A549 (cell line): ENCODE measurements at regions not wholly inside any gene's neighbourhood (a gene's known extent, or its start where the extent isn't known, plus 50 kb on each side); places are given as distances from the start of the nearest gene placed in this dataset.
A peak's percentile ranks its signal among the peaks of the same experiment; 100 is the strongest.

Experiments used
- ATAC-seq, 2 experiments: fragments of 200-7000 bp in 1 of 2; fragments of >200 bp in 1 of 2; cut with Nextera tagmentation in 1 of 2; cut with Tn5 transposase in 1 of 2; 3 replicates each; pipeline versions ENCODE4 v1.8.0 to v1.9.1; 2018 to 2020; ENCODE audit warnings: mild to moderate bottlenecking in 1 of 2, moderate library complexity in 1 of 2
- CTCF ChIA-PET: fragments of 300-600 bp; sonication (Branson Sonifier 250); formaldehyde crosslinking; extraction: SDS; loops from one replicate; lab custom pipeline; 2021; ENCODE audit warnings: antibody characterized with exemption, inconsistent platforms; lab: Yijun Ruan, JAX
- POLR2A ChIA-PET: fragments of 350-600 bp; formaldehyde crosslinking; extraction: SDS; loops from one replicate; lab custom pipeline; 2021; ENCODE audit warnings: antibody characterized with exemption, inconsistent platforms; lab: Yijun Ruan, JAX
- DNase-seq, 2 experiments: peaks; one replicate each; pipeline versions ENCODE4 v3.0.0 to v3.0.0-alpha.2; 2011 to 2016; ENCODE audit warnings: low read depth in 1 of 2, low spot score in 1 of 2
- FAIRE-seq: peaks from 2 replicates; lab custom pipeline; 2011; peaks lifted over from hg19 to GRCh38; lab: Jason Lieb, UNC
- H3K27ac ChIP-seq, 2 experiments: fragments of >200 bp; sonication (Bioruptor Twin); formaldehyde crosslinking; 3 replicates each; pipeline ENCODE4 v1.5.1; 2016 to 2017
- H3K4me1 ChIP-seq: fragments of >200 bp; sonication (Bioruptor Twin); formaldehyde crosslinking; 3 replicates; pipeline ENCODE4 v1.6.1; 2016
- H3K4me2 ChIP-seq: fragments of >200 bp; sonication (Bioruptor Twin); formaldehyde crosslinking; 3 replicates; pipeline ENCODE4 v1.6.1; 2016
- H3K4me3 ChIP-seq: fragments of >200 bp; sonication (Bioruptor Twin); formaldehyde crosslinking; 3 replicates; pipeline ENCODE4 v1.5.1; 2016
- H3K9me3 ChIP-seq: fragments of >200 bp; sonication (Bioruptor Twin); formaldehyde crosslinking; 3 replicates; pipeline ENCODE4 v1.6.1; 2016
- CBX8 ChIP-seq: fragments of 200-600 bp; sonication (generic); IDR thresholded peaks from 2 replicates; pipeline ENCODE4 v1.6.1; 2016
- CEBPB ChIP-seq, 2 experiments: fragments of >200 bp in 1 of 2; sonication (Bioruptor Twin) in 1 of 2; formaldehyde crosslinking in 1 of 2; IDR thresholded peaks; 2 replicates each; pipeline ENCODE4 v1.6.1; 2012 to 2016
- CHD2 ChIP-seq: fragments of 150-350 bp; IDR thresholded peaks from 2 replicates; pipeline ENCODE4 v1.6.1; 2014; ENCODE audit warnings: low read length; ENCODE audit not compliant: partially characterized antibody
- CHD4 ChIP-seq: fragments of 200-600 bp; sonication (generic); IDR thresholded peaks from 2 replicates; pipeline ENCODE4 v1.6.1; 2016; ENCODE audit warnings: antibody characterized with exemption, mild to moderate bottlenecking, borderline replicate concordance
- EHF ChIP-seq: fragments of 250-450 bp; sonication (Bioruptor Pico); IDR thresholded peaks from 2 replicates; pipeline ENCODE4 v1.5.0; 2020; ENCODE audit warnings: mild to moderate bottlenecking
- EP300 ChIP-seq, 2 experiments: fragments of >200 bp; sonication (Bioruptor Twin); formaldehyde crosslinking; IDR thresholded peaks; 2 replicates in 1 of 2; 3 replicates in 1 of 2; pipeline ENCODE4 v1.6.1; 2016 to 2017
- HDAC2 ChIP-seq: fragments of 200-600 bp; sonication (generic); IDR thresholded peaks from 2 replicates; pipeline ENCODE4 v1.6.1; 2016
- HEYL ChIP-seq: fragments of 250-450 bp; sonication (Bioruptor Pico); IDR thresholded peaks from 2 replicates; pipeline ENCODE4 v1.8.0; 2021; ENCODE audit warnings: mild to moderate bottlenecking, moderate library complexity
- HOXB13 ChIP-seq: fragments of 250-450 bp; sonication (Bioruptor Pico); IDR thresholded peaks from 2 replicates; pipeline ENCODE4 v1.5.0; 2020; ENCODE audit warnings: low read depth, mild to moderate bottlenecking, moderate library complexity
- JUN ChIP-seq, 2 experiments: fragments of >200 bp; sonication (Bioruptor Twin); formaldehyde crosslinking; IDR thresholded peaks; 2 replicates in 1 of 2; 3 replicates in 1 of 2; pipeline ENCODE4 v1.6.1; 2016 to 2017
- KDM1A ChIP-seq: fragments of 200-600 bp; sonication (generic); IDR thresholded peaks from 2 replicates; pipeline ENCODE4 v1.6.1; 2016; ENCODE audit warnings: low read depth, mild to moderate bottlenecking
- KDM5A ChIP-seq: fragments of 200-600 bp; sonication (generic); IDR thresholded peaks from 2 replicates; pipeline ENCODE4 v1.6.1; 2016; ENCODE audit warnings: antibody characterized with exemption, mild to moderate bottlenecking
- MAZ ChIP-seq: fragments of 150-350 bp; IDR thresholded peaks from 2 replicates; pipeline ENCODE4 v1.6.1; 2014; ENCODE audit warnings: antibody characterized with exemption, low read depth, low read length, borderline replicate concordance
- MYC ChIP-seq: IDR thresholded peaks from 2 replicates; pipeline ENCODE4 v1.6.1; 2012; ENCODE audit warnings: mild to moderate bottlenecking, inconsistent platforms, low read length, improper control_type of control experiment, borderline replicate concordance
- NFE2L2 ChIP-seq: fragments of 150-350 bp; conservative IDR thresholded peaks from 2 replicates; pipeline ENCODE4 v1.6.1; 2014; ENCODE audit warnings: low read length
- NR3C1 ChIP-seq: fragments of >200 bp; sonication (Bioruptor Twin); formaldehyde crosslinking; IDR thresholded peaks from 3 replicates; pipeline ENCODE4 v1.6.1; 2017
- RAD21 ChIP-seq, 2 experiments: fragments of >200 bp in 1 of 2; sonication (Bioruptor Twin) in 1 of 2; formaldehyde crosslinking in 1 of 2; IDR thresholded peaks in 1 of 2; conservative IDR thresholded peaks in 1 of 2; 2 replicates in 1 of 2; 3 replicates in 1 of 2; pipeline ENCODE4 v1.6.1; 2012 to 2018; ENCODE audit warnings: inconsistent platforms in 1 of 2
- RARB ChIP-seq: fragments of 250-450 bp; sonication (Bioruptor Pico); IDR thresholded peaks from 2 replicates; pipeline ENCODE4 v1.8.0; 2021; ENCODE audit warnings: mild to moderate bottlenecking, moderate library complexity
- RFX5 ChIP-seq: fragments of 450-650 bp; IDR thresholded peaks from 2 replicates; pipeline ENCODE4 v1.7.1; 2014; ENCODE audit warnings: antibody characterized with exemption, mild to moderate bottlenecking, moderate library complexity
- SMC3 ChIP-seq: fragments of >200 bp; sonication (Bioruptor Twin); formaldehyde crosslinking; IDR thresholded peaks from 3 replicates; pipeline ENCODE4 v1.6.1; 2018; ENCODE audit warnings: inconsistent platforms
- SREBF2 ChIP-seq: fragments of 450-650 bp; IDR thresholded peaks from 2 replicates; pipeline ENCODE4 v1.6.1; 2014; ENCODE audit warnings: mild to moderate bottlenecking, moderate library complexity
- TFCP2L1 ChIP-seq: fragments of 250-450 bp; sonication (Bioruptor Pico); IDR thresholded peaks from 2 replicates; pipeline ENCODE4 v1.5.0; 2021; ENCODE audit warnings: mild to moderate bottlenecking
- TP53 ChIP-seq: fragments of 250-450 bp; sonication (Bioruptor Pico); IDR thresholded peaks from 2 replicates; pipeline ENCODE4 v1.5.0; 2021; ENCODE audit warnings: mild to moderate bottlenecking, moderate library complexity
- ZNF302 ChIP-seq: fragments of 250-450 bp; sonication (Bioruptor Pico); IDR thresholded peaks from 2 replicates; pipeline ENCODE4 v1.9.0; 2021; ENCODE audit warnings: inconsistent platforms, mild to moderate bottlenecking, moderate library complexity
- WGBS: methylation state at CpG from one replicate; pipeline ENCODE4 v1.1.6; 2017; ENCODE audit errors: missing lambda C conversion rate; 5-methylcytosine and 5-hydroxymethylcytosine counted together
- TF ChIP-seq, protein P1 (sequence below): fragments of >200 bp; sonication (Bioruptor Twin); formaldehyde crosslinking; IDR thresholded peaks from 2 replicates; pipeline ENCODE4 v1.6.1; 2016
- TF ChIP-seq, protein P2 (sequence below): fragments of 250-450 bp; sonication (Bioruptor Pico); IDR thresholded peaks from 2 replicates; pipeline ENCODE4 v1.5.0; 2020; ENCODE audit warnings: low read depth, mild to moderate bottlenecking, moderate library complexity
- TF ChIP-seq, protein P3 (sequence below): IDR thresholded peaks from 2 replicates; pipeline ENCODE4 v1.6.1; 2012
- TF ChIP-seq, protein P4 (sequence below): fragments of 250-450 bp; sonication (Bioruptor Pico); IDR thresholded peaks from 2 replicates; pipeline ENCODE4 v1.5.0; 2021; ENCODE audit warnings: mild to moderate bottlenecking, moderate library complexity, borderline replicate concordance

DNA sequence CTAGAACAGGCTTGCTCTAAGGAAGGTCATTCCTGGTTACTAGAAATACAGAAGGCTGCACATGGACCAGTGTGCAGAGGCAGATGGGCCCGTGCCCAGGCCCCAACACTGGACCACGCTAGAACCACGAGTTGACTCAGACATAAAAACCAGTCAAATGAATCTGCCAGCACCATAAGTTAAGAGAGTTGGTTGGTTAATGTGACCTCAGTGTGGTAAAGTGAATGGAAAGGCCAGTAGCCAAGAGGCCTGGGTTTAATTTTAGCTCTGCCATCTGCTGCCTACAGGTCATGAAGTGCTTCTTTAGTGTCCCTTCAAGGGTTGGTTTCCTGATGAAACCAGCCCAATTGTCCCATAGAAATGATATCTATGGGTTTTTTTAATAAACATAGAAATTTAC lies 329.6 kb upstream of the NRP1 start:
- DNase-seq (no peak), ATAC-seq (no peak), FAIRE-seq (no peak)
- Histone ChIP-seq H3K4me3 (no peak overlapping the region), H3K9me3 (no peaks in the 10 kb centered on the region), H3K27ac (no peak overlapping the region), H3K4me2 (no peak overlapping the region), H3K4me1 (peaks cover 15% of the 10 kb centered on the region)
- 73% methylated on average over 3 of the region's 3 CpGs for WGBS
- POLR2A ChIA-PET, result no interaction called here
- TF ChIP-seq, protein P1, sequence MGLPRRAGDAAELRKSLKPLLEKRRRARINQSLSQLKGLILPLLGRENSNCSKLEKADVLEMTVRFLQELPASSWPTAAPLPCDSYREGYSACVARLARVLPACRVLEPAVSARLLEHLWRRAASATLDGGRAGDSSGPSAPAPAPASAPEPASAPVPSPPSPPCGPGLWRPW, result no peak
- TF ChIP-seq KDM1A, result no peak
- TF ChIP-seq HOXB13 (CRISPR knock-in tag), result no peak
- no peak for TF ChIP-seq SMC3
- no peak for TF ChIP-seq CBX8
- no peak for TF ChIP-seq RAD21 (conservative IDR thresholded peaks at IDR 0.05 in 1 of 2, IDR thresholded peaks at IDR 0.05 in 1 of 2)
- TF ChIP-seq TP53 (CRISPR knock-in tag), result no peak
- TF ChIP-seq CHD4, result no peak
- no peak for TF ChIP-seq KDM5A
- no peak for TF ChIP-seq SREBF2
- TF ChIP-seq, protein P2, sequence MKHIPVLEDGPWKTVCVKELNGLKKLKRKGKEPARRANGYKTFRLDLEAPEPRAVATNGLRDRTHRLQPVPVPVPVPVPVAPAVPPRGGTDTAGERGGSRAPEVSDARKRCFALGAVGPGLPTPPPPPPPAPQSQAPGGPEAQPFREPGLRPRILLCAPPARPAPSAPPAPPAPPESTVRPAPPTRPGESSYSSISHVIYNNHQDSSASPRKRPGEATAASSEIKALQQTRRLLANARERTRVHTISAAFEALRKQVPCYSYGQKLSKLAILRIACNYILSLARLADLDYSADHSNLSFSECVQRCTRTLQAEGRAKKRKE, result no peak
- TF ChIP-seq RFX5, result no peak
- TF ChIP-seq HEYL (CRISPR knock-in tag), result no peak
- TF ChIP-seq RARB (CRISPR knock-in tag), result no peak
- no peak for TF ChIP-seq JUN (IDR thresholded peaks at IDR 0.05)
- no peak for TF ChIP-seq CEBPB (IDR thresholded peaks at IDR 0.05)
- CTCF ChIA-PET, result no interaction called here

DNA sequence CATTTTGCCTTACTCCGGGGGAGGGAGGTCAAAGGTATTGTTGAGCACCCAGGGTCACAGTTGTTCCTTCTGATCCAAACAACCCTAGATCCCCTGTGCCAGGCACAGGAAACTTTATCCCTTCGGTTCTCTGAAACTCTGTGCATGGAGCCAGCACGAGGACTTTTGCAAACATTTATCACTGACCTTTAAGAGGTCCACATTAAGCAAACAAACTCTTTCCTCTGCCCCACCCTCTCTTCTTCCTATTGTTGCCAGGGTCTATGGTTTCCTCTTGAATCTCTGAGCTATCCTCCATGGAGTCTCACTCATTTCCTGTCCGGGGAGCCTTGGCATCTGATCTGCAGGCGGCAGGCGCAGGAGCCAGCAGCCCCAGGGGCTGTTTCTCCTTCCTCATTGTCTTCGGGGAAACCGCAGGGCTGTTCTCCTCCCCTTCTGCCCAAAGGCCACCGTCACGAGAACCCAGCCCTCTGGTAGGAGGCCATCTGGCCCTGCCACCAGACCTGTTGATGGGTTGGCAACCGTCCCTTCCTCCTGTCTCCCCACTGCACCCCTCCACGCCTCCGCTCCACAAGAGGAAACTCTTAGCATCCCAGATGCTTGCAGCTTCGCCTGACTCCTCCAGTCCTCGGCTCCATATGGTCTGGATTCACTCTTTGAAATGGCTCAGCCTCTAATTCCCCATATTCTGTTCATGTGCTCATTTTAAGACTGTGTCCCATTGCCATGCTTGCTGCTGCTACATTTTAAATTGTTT lies 327.3 kb upstream of the NRP1 start:
- no peak for FAIRE-seq
- 46% methylated on average over 15 of the region's 15 CpGs for WGBS

DNA sequence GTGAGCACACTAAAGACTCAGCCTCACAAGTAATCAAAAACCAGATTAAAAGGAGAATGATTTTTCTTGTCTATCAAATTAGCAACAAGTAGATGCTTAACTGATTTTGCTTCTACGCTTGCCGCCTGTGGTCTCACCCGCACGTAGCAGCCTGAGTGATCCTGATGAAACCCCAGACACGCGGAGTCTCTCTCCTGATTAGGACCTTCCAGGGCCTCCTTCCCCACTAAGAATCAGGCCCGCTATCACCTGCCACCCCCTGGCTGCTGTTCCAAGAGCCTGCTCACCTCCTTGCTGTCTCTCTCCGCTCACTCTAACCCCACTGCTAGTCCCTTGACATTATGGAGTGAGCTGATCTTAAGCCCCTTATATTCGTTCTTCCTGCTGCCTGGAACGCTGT lies 325.9 kb upstream of the NRP1 start:
- peaks cover 35% of the 10 kb centered on the region for H3K4me1 ChIP-seq
- ChIA-PET CTCF (no interaction called here), POLR2A (no interaction called here)
- ATAC-seq (no peak), DNase-seq (no peak), FAIRE-seq (no peak)
- TF ChIP-seq, protein P2, result no peak
- no peak overlapping the region for H3K4me3 ChIP-seq
- WGBS, result 92% methylated on average over 10 of the region's 10 CpGs
- no peak overlapping the region for H3K4me2 ChIP-seq
- no peaks in the 10 kb centered on the region for H3K9me3 ChIP-seq
- H3K27ac ChIP-seq, result 0 out of 6 replicates have a peak overlapping the region, but pooled peaks of 1 of the 2 experiments have one; percentile 12

More for the DNA sequence above, 327.3 kb upstream of the NRP1 start:
- ChIA-PET POLR2A (no interaction called here), CTCF (no interaction called here)
- Histone ChIP-seq H3K27ac (peak overlapping the region; percentile 47 to 78), H3K4me3 (no peak overlapping the region), H3K9me3 (no peaks in the 10 kb centered on the region), H3K4me2 (peak overlapping the region; percentile 67), H3K4me1 (peaks cover 27% of the 10 kb centered on the region)
- DNase-seq, result peak; percentile 38 to 42
- ATAC-seq, result peak; percentile 74 to 78
- TF ChIP-seq, protein P3, sequence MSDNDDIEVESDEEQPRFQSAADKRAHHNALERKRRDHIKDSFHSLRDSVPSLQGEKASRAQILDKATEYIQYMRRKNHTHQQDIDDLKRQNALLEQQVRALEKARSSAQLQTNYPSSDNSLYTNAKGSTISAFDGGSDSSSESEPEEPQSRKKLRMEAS, result 0 out of 2 replicates have a peak, but pooled peaks have one; percentile 15
- no peak for TF ChIP-seq CHD4
- TF ChIP-seq MAZ, result no peak

DNA sequence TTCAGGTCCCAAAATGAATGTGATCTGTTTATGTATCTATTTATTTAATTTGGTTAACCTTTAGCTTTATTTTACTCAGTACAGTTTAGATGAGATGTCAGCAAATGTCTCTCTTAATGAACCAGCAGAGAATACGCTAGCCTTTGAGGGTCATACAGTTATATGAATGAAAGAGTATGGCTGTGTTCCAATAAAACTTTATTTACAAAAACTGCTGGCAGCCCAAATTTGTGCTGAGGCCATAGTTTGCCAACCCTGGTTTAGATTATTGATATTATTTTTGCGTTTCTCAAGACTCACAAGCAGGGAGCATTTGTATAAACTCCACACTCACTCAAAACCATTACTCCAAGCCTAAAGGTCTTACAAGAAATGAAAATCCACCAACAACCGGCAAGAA lies 323.4 kb upstream of the NRP1 start:
- Histone ChIP-seq H3K27ac (no peak overlapping the region; a peak in 1 of 6 replicates), H3K9me3 (peaks cover 6% of the 10 kb centered on the region; the same call in 1 of the 3 replicates), H3K4me3 (no peak overlapping the region), H3K4me2 (no peak overlapping the region; the same call in 2 of the 3 replicates), H3K4me1 (peaks cover 35% of the 10 kb centered on the region)
- DNase-seq, result no peak
- 90% methylated on average over 3 of the region's 3 CpGs for WGBS
- ChIA-PET POLR2A (no interaction called here), CTCF (no interaction called here)
- ATAC-seq, result no peak
- FAIRE-seq, result no peak
- TF ChIP-seq NR3C1 (no peak), TFCP2L1 (CRISPR knock-in tag) (no peak), EP300 (IDR thresholded peaks at IDR 0.05) (no peak), KDM5A (no peak), MYC (no peak), HEYL (CRISPR knock-in tag) (no peak), ZNF302 (CRISPR knock-in tag) (no peak), EHF (CRISPR knock-in tag) (no peak), HDAC2 (no peak), CHD2 (no peak), JUN (IDR thresholded peaks at IDR 0.05) (no peak), RFX5 (no peak), MAZ (no peak), SREBF2 (no peak), NFE2L2 (no peak)
- TF ChIP-seq, protein P4, sequence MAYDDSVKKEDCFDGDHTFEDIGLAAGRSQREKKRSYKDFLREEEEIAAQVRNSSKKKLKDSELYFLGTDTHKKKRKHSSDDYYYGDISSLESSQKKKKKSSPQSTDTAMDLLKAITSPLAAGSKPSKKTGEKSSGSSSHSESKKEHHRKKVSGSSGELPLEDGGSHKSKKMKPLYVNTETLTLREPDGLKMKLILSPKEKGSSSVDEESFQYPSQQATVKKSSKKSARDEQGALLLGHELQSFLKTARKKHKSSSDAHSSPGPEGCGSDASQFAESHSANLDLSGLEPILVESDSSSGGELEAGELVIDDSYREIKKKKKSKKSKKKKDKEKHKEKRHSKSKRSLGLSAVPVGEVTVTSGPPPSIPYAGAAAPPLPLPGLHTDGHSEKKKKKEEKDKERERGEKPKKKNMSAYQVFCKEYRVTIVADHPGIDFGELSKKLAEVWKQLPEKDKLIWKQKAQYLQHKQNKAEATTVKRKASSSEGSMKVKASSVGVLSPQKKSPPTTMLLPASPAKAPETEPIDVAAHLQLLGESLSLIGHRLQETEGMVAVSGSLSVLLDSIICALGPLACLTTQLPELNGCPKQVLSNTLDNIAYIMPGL (CRISPR knock-in tag), result no peak
